Dermis blood vessel endothelial cell (primary cell): ENCODE measurements at regions not wholly inside any gene's neighbourhood (a gene's known extent, or its start where the extent isn't known, plus 50 kb on each side); places are given as distances from the start of the nearest gene placed in this dataset.
"Not testable (repeated sequence)": the region's sequence is repeated elsewhere in the genome, so short reads cannot be mapped to it uniquely, and the experiment has no call there.

ENCODE experiments used
- DNase-seq: peaks from one replicate; pipeline ENCODE4 v3.0.0; 2010

DNA sequence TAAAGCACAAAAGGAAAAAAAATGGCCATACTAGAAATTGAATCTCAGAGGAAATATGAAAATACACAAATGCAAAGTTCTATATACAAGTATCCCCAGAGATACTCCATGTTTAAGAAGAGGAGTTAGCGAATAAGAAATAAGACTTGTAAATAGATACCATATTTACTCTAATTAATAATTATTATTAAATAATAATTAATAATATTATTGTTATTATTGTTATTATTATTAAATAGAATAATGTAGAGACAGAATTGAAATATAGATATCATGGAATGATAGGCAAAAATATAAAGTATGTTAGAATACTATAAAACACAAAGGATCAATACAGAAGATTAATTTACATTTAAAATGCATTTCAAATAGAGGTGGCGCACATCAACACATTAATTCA lies 1047.5 kb upstream of the MIR17HG start:
- DNase-seq: no peak

DNA sequence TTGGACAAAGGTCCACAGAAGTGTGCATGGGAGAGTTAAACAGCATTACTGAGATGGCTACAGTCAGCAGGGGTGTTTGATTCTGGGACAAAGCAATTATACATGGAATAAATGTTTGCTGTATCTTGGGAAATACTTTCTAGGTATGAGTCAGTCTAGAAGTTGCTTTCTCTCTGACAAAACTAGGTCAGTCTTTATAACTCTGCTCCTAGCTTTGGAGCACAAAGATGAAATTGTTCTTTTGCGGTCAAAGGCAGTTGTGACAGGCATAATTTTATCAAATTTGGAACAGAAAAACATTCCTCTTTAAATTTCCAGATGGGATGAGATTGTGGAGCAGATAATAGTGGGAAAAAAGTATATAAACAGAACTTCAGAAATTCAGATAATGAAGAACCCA lies 1045.4 kb upstream of the MIR17HG start:
- no peak for DNase-seq

DNA sequence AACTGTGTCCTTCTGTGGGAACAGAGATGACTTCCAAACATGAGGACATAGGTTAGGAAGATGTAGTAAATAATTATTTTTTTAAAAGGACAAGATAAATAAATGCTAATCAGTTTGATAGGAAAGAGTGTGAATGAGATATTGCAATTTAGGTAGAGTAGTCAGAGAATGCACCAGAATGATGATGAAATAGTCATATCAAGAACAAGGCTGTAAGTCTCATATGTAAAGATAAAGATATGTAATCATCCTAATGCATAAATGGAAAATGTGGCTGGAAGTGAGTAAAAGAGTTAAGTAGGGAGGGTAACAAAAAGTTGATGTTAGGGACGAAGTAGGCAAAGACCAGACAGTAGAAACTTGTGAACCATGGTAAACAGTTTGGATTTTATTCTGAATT lies 1041.7 kb upstream of the MIR17HG start:
- no peak for DNase-seq

DNA sequence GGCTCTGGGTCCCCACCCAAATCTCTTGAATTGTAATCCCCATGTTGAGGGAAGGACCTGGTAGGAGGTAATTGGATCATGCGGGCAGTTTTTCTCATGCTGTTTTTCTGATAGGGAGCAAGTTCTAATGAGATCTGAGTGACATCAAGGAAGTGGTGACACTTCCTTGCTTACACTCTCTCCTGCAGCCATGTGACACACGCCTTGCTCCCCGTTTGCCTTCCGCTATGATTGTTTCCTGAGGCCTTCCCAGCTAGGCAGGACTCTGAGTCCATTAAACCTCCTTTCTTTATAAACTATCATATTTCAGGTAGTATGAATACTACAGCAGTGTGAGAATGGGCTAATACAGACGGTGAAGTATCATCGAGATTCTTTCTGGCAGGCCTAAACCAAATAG lies 1040.4 kb upstream of the MIR17HG start:
- DNase-seq: no peak

DNA sequence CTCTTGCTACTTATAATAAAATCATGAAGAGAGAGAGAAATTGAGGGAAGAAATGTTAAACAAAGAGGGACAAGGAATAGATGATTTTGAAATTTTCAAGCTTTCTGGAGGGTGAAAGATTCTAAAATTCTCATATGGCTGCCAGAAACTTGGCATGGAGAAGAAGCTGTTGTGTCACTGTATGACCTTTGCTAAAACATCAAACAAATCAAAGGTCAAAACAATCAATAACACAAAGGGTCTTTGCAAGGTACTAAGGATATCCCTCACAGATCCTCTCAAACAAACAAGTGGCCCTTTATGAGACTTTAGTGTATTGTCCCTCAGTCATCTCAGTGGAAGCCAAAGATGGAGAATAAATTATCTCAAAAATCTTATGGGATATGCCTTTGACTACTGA lies 1039.2 kb upstream of the MIR17HG start:
- DNase-seq: no peak

DNA sequence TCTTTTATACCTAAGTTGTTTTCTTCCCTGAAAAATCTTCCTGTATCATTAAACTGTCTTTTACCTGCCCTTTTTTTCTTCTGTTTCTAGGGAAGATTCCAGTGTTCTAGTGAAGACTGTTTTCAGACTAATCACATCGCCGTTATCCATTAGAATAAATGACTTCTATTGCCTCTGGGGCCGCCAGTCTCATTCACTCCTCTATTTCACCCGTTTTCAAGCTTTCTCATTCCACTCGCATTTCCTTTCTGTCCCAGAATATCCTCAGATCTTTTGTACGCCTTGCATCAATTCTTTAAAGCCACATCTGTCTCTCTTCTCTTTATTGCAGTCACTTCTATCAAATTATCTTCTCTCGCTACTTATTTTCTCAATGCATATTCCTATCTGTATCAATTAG lies 1035.6 kb upstream of the MIR17HG start:
- DNase-seq: no peak

DNA sequence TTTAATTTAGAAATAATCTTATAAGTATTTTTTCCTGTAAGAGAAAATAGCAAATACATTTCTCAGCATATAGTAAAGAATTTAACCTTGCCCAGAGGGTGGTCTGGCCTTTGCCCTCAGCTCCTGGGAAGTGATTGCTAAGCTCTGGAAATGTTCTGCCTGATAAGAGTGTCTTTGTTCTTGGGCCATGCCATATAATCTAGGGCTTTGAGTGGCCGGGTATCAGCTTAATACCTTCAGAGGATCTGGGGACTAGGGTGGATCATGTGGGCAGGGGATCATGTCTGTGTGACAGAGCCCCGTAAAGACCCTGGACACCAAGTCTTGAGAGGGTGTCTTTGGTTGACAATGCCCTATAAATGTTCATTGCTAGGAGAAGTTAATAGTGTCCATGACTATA lies 1032.4 kb upstream of the MIR17HG start:
- DNase-seq: no peak

DNA sequence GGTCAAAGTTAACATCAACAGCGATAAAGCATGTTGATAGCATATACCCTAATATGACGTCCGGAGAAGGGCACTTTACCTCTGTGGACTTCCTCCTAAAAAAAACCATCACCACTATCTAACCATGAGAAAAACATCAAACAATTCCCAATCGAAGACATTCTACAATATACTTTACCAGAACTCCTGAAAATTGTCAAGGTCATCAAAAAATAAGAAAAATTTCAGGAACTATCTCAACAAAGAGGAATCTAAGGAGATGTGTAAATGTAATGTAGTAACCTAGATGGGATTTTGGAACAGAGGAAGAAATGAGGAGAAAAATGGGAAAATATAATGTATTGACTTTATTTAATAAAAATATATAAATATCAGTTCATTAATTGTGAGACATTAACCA lies 1026.8 kb upstream of the MIR17HG start:
- no peak for DNase-seq

DNA sequence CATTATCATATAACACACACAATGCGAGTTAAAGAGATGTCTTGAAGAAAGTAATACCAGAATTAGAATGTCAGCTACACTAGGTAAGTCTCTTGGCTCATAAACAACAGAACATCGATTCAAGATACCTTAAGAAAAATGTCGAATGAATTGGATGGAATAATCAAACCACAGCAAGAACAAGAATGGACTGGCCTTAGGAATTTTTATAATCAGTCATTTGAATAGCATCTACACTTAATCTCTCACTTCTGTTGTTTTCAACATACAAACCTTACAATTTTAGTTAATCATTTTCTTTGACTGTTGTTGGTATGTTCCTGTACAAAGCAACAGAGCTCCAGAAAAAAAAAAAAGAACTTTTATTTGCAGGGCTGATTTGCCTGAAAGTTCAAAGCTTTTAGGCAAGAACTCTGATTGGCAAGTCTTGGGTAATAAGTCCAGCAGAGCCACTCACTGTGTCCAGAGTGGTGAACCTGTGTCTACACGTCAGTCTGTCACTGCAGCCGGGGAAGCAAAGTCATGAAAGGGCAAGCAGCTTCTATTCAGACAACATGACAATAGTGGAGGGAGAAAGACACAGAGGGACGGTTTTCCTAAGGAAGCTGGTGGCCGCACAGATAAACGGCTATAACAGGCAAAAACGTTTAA lies 1026.1 kb upstream of the MIR17HG start:
- no peak for DNase-seq

DNA sequence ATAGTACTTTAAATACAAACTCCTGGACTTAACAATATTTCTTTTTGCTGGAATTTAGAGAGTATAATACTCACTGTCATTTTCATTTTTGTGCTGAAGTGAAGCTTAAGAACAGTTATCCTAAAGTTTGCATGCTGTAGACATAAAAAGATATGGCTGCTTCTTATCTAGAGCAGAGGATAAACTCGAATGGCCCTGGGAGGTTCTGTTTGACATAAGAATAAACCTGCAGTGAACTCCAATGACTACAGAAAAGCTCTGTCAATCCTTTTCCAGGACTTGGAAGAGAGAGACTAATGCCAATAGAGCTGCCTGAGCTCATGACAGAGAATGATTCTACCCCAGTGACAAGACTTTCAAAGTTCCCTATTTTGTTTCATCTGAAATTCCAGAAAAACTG lies 1017.8 kb upstream of the MIR17HG start:
- DNase-seq: no peak

DNA sequence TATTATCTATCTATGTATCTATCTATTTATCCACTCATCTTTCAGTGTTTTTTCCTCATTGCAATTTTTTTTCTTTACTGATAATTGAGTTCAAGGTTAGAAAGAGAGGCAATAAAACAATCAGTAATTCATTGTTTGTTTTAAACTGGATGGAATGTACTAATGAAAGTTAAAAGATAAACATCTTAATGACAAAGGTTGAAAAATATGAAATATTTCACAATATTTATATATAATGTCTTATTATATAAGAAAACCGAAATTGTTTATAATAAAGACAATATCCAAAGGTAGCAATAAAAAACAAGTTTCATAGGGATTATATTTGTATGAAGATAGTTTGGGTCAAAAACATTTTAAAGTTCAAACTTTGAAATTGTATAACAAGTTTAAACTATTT lies 1015.5 kb upstream of the MIR17HG start:
- no peak for DNase-seq

DNA sequence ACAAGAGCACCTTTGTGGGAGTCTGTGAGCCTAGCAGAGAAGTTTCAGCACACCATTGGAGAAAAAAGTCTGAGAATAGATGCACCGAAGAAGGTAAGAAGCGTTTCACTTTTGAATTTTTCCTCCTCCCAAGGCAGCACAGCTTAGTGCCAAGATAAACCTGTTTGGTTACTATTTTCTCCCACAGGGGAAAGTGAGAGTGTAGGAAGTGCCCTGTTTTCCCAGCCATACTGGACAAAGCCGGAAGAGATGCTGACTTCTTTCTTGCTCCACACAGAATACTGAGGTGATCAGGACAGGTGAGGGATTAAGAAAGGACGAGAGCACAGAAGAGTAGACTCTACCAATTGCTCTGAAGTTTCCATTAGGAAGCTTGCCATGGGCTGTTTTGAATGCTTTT lies 1011.0 kb upstream of the MIR17HG start:
- no peak for DNase-seq

DNA sequence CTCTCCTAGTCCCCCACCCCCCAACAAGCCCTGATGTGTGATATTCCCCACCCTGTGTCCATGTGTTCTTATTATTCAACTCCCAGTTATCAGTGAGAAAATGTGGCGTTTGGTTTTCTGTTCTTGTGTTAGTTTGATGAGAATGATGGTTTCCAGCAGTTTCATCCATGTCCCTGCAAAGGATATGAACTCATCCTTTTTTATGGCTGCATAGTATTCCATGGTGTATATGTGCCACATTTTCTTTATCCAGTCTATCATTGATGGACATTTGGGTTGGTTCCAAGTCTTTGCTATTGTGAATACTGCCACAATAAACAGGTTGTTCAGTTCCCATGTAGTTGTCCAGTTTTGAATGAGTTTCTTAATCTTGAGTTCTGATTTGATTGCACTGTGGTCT lies 1006.1 kb upstream of the MIR17HG start:
- not testable (repeated sequence) for DNase-seq

DNA sequence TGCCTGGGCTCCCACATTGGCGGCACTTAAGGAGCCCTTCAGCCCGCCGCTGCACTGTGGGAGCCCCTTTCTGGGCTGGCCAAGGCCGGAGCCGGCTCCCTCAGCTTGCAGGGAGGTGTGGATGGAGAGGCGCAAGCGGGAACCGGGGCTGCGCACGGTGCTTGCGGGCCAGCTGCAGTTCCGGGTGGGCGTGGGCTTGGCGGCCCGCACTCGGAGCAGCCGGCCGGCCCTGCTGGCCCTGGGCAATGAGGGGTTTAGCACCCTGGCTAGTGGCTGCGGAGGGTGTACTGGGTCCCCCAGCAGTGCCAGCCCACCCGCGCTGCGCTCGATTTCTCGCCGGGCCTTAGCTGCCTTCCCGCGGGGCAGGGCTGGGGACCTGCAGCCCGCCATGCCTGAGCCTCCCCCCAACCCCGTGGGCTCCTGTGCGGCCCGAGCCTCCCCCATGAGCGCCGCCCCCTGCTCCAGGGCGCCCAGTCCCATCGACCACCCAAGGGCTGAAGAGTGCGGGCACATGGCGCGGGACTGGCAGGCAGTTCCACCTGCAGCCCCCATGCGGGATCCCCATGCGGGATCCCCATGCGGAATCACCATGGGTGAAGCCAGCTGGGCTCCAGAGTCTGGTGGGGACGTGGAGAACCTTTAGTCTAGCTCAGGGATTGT lies 998.9 kb upstream of the MIR17HG start:
- DNase-seq: not testable (repeated sequence)

DNA sequence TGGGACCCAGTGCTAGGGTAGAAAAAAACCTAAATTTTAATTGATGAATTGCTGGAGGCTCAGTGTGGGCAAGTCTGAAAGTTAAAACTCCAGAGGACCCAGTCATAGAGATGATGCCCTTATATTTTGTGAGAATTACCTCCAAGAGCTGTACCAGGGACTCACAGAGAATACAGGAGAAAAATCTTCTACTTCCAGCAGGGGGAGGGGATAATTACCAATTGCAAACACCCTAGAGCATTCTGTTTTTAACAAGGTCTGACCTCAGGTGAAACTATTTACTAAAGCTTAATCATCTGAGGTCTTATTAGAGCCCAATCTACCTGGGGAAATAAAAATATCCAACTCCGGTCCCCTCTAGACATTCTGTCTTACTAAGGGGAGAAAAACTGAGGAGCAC lies 994.7 kb upstream of the MIR17HG start:
- no peak for DNase-seq

DNA sequence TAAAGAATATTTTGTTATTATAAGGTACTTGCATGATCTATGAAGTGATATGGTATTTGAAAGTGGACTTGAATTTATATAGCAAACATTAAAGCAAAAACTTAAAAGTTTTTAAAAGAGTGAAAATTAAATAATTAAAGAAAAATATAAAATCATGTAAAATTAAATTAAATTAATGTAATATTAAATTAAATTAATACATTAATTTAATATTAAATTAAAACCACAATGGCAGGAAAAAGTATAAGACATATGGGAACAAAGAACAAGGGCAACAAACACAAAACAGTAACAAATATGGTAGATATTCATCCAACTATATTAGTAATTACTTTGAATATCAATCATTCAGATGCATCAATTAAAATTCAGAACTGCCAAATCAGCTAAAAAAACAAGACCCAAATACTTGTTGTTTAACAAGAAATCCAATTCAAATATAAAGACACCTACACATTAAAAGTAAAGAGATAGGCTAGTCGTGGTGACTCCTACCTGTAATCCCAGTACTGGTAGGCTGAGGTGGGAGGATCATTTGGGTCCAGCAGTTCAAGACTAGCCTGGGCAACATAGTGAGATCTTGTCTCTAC lies 992.2 kb upstream of the MIR17HG start:
- no peak for DNase-seq

DNA sequence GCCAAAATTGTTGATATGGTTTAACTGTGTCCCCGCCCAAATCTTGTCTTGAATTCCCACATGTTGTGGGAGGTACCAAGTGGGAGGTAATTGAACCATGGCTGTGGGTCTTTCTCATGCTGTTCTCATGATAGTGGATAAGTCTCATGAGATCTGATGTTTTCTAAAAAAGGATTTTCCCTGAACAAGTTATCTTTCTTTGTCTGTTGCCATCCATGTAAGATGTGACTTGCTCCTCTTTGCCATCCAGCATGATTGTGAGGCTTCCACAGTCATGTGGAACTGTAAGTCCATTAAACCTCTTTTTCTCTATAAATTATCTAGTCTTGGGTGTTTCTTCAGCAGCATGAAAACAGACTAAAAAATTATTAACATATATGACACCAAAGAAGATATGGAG lies 986.7 kb upstream of the MIR17HG start:
- DNase-seq: no peak

DNA sequence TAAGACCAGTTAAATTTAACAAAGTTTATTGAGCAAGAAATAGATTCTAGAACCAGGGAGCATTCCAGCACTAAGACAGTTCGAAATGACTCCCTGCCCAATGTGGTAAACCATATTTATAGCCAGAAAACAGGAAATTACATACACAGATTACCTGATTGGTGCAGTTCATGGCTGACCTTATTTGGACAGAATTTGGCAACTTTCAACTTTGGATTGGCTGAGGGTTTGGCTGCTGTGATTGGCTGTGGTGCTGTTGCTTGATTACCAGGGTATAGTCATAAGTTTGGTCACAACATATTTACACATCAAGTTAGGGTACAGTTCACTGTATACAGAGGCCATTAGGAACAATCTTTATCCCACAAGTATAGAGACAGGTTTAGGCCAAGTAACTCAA lies 984.8 kb upstream of the MIR17HG start:
- DNase-seq: no peak

DNA sequence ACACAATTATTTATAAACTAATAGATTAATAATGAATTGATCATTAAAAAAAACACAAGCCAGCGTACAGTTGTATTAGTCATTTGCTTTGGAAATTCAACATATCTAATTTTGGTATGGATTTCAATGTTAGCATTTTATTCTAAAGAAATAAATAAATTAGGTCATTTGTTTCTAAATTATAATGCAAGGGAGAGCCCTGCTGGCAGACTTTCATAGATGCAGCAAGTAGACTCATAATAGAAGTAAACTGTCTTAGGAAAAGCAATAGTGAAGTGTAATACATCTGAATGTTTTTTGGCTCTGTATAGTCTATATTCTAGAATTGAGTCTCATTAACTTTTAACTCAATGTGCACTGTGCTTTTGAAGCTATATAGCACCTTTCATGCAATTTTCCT lies 982.4 kb upstream of the MIR17HG start:
- no peak for DNase-seq

DNA sequence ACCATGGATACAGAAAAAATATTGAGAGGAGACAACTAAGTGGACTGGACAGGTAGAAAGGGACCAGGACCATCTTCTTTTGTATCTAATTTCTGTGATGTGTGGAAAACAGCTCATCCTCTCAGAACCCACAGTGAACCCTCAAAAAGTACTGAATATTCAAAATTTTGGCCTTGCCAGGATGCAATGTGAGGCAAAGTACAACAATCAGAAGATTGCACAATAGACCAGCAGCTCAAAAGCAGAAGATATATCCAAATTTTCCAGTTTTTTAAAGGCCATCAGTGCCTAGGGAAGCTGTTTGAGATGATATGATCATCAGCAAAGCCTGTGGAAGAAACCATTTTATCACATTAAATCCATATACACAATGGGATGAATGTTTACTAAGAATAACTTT lies 973.3 kb upstream of the MIR17HG start:
- DNase-seq: no peak

DNA sequence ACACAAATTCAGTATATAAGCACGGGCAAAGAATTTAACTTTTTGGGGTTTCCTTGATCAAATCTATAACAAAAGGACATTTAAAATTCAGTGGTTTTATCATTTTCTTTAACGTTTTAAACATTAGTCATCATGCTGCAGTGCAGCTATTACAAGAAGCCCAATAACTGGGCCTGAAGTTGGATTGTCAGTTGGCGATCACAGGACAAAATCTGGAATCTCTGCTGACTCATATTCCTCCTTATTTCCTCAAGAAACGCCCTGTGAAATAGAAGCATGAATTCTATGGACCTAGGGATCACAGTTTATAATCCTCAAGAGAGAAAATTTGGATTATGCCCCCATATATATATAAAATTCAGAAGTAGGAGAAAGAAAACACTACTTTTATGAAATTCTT lies 971.6 kb upstream of the MIR17HG start:
- no peak for DNase-seq

DNA sequence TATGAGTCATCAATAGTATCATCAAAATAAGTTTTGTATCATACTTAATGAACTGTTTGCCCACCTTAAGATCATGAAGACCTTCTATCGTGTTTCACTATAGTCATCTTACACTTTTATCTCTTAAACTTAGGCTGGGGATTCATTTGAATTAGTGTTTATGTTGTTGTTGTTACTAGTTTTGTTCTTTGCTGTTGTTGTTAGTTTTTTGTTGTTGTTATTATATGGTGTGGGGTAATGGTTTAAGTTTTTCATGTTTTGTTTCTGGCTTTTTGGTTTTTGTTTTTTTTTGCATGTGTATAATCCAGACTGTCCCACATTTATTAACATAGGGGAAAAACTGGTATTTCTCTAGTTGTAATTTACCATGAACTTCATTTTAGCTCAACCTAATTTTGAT lies 965.1 kb upstream of the MIR17HG start:
- no peak for DNase-seq

DNA sequence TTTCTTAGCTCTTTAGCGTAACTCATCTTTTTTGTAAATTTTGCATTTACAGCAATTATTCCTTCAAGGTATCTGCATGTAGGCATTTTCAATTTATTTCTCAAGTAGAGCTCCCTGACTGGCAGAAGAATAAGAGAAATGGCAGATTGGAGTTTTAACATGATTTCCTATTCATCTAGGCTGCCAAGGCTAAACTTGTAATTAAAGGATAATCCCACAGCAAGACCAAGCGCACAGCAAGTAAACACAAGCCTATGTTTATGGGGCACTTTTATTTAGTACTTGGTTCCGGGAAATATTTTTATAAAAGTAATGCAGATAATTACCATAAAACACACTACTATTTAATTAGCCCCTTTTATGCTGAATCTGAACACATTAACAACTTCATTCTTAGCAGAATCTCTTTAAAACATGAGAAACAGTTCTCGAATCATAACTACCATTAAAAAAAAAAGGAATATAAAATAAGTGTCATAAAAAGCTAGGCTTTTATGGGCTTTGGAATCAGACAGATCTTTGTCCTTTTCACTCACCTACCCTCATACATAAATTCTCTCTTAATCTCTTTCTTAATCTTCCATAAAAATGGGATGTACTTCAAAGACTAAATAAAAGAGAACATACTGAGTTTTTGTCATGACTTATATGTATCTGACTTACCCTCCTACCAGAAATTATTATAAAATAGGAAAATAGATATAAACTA lies 961.6 kb upstream of the MIR17HG start:
- no peak for DNase-seq

DNA sequence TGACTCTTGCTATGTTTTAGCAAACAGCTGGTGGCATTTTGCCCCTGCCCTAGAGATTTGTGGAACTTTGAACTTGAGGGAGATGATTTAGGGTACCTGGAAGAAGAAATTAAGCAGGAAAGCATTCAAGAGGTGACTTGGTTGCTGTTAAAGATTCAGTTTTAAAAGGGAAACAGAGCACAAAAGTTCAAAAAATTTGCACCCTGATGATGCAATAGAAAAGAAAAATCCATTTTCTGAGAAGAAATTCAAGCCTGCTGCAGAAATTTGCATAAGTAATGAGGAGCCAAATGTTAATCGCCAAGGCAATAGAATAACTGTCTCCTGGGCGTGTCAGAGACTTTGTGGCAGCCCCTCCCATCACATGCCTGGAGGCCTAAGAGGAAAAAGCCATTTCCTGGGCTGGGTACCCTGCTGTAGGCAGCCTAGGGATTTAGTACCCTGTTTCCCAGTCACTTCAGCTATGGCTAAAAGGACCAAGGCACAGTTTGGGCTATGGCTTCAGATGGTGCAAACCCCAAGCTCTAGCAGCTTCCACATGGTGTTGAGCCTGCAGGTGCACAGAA lies 958.5 kb upstream of the MIR17HG start:
- no peak for DNase-seq
